HepG2 (cell line): ENCODE measurements at regions not wholly inside any gene's neighbourhood (a gene's known extent, or its start where the extent isn't known, plus 50 kb on each side); places are given as distances from the start of the nearest gene placed in this dataset.
A peak's percentile ranks its signal among the peaks of the same experiment; 100 is the strongest.

ENCODE experiments used
- ATAC-seq: fragments of 200-7000 bp; cut with Tn5 transposase; 3 replicates; pipeline ENCODE4 v1.9.1; 2020; ENCODE audit warnings: mild to moderate bottlenecking, moderate library complexity
- BruUV-seq: library from RNA; stranded (reverse); fragments of 400-500 nt; replicated peaks from 2 replicates; lab custom pipeline; 2021; lab: Mats Ljungman, UMichigan
- CTCF ChIA-PET: fragments of 300-600 bp; formaldehyde crosslinking; extraction: SDS; loops from one replicate; lab custom pipeline; 2021; ENCODE audit warnings: low total read pairs, inconsistent platforms, low intra/inter-chr PET ratio; lab: Yijun Ruan, JAX
- POLR2A ChIA-PET: fragments of 350-600 bp; sonication (Branson Sonifier 250); formaldehyde crosslinking; loops from one replicate; lab custom pipeline; 2020; ENCODE audit warnings: antibody characterized with exemption, inconsistent platforms; lab: Yijun Ruan, JAX
- DNase-seq: peaks from one replicate; pipeline ENCODE4 v3.0.0-alpha.2; 2015; ENCODE audit warnings: low spot score
- FAIRE-seq: peaks from 3 replicates; lab custom pipeline; 2011; peaks lifted over from hg19 to GRCh38; lab: Jason Lieb, UNC
- H2AFZ ChIP-seq: one replicate; pipeline ENCODE4 v1.6.1; 2011; ENCODE audit warnings: low read length, inconsistent platforms
- H3K27ac ChIP-seq: fragments of 300-600 bp; 3 replicates; pipeline ENCODE4 v1.8.0; 2011; ENCODE audit warnings: mixed run types, mild to moderate bottlenecking, mixed read lengths, low read length, inconsistent platforms; ENCODE audit not compliant: insufficient read depth; ENCODE audit errors: extremely low read length
- H3K27me3 ChIP-seq, 2 experiments: fragments of 200-600 bp in 1 of 2; 2 replicates in 1 of 2; 3 replicates in 1 of 2; pipeline versions ENCODE4 v1.6.0 to v1.8.0; 2011; ENCODE audit warnings: low read length in 2 of 2, mild to moderate bottlenecking in 2 of 2, moderate library complexity in 2 of 2, inconsistent platforms in 1 of 2; ENCODE audit not compliant: insufficient read depth in 2 of 2, control insufficient read depth in 1 of 2
- H3K36me3 ChIP-seq, 2 experiments: fragments of 200-600 bp in 1 of 2; replicated peaks in 1 of 2; 2 replicates in 1 of 2; 3 replicates in 1 of 2; pipeline versions ENCODE4 v1.5.1 to v1.8.0; 2011; ENCODE audit warnings: low read length in 2 of 2, inconsistent platforms in 1 of 2; ENCODE audit not compliant: insufficient read depth in 2 of 2, control insufficient read depth in 1 of 2
- H3K4me1 ChIP-seq: 2 replicates; pipeline ENCODE4 v1.5.1; 2012; ENCODE audit warnings: low read length, inconsistent platforms; ENCODE audit not compliant: insufficient read depth
- H3K4me2 ChIP-seq: 2 replicates; pipeline ENCODE4 v1.6.0; 2011; ENCODE audit warnings: low read depth, low read length, inconsistent platforms
- H3K4me3 ChIP-seq, 3 experiments: fragments of 200-600 bp in 1 of 3; sonication (generic), shearing (Covaris generic) in 1 of 3; replicated peaks in 1 of 3; 2 replicates each; pipeline ENCODE4 v1.5.1; 2011 to 2016; ENCODE audit warnings: low read length in 3 of 3, inconsistent platforms in 2 of 3, low read depth in 2 of 3, mild to moderate bottlenecking in 2 of 3, control low read depth in 1 of 3, mixed read lengths in 1 of 3; ENCODE audit not compliant: insufficient read depth in 1 of 3
- H3K79me2 ChIP-seq: one replicate; pipeline ENCODE4 v1.6.1; 2011; ENCODE audit warnings: low read length, inconsistent platforms; ENCODE audit not compliant: insufficient read depth
- H3K9ac ChIP-seq: 2 replicates; pipeline ENCODE4 v1.6.0; 2011; ENCODE audit warnings: mild to moderate bottlenecking, low read depth, low read length, inconsistent platforms; ENCODE audit not compliant: insufficient read depth
- H3K9me3 ChIP-seq: 2 replicates; pipeline ENCODE4 v1.5.1; 2012; ENCODE audit warnings: mild to moderate bottlenecking, low read length
- H4K20me1 ChIP-seq: 2 replicates; pipeline ENCODE4 v1.6.0; 2011; ENCODE audit warnings: inconsistent platforms, mild to moderate bottlenecking, low read length, moderate library complexity; ENCODE audit not compliant: insufficient read depth
- CREB1 ChIP-seq, 2 experiments: fragments of 450-650 bp in 1 of 2; IDR thresholded peaks; 2 replicates each; pipeline ENCODE4 v1.6.1; 2016 to 2017; ENCODE audit warnings: control low read depth in 1 of 2, mild to moderate bottlenecking in 1 of 2, missing compliant biosample characterization in 1 of 2, missing genetic modification characterization in 1 of 2
- HDAC1 ChIP-seq: sonication (generic); formaldehyde crosslinking; IDR thresholded peaks from 2 replicates; pipeline ENCODE4 v1.5.1; 2020; ENCODE audit warnings: mild to moderate bottlenecking, missing genetic modification reagents
- HDAC6 ChIP-seq: fragments of 200-600 bp; sonication (generic); IDR thresholded peaks from 2 replicates; pipeline ENCODE4 v1.7.0; 2017; ENCODE audit warnings: mild to moderate bottlenecking, antibody characterized with exemption, low read length, low read depth
- KDM4B ChIP-seq: sonication (generic); formaldehyde crosslinking; IDR thresholded peaks from 2 replicates; pipeline ENCODE4 v1.4.0; 2020; ENCODE audit warnings: missing genetic modification reagents
- KLF13 ChIP-seq: sonication (generic); formaldehyde crosslinking; IDR thresholded peaks from 2 replicates; pipeline ENCODE4 v1.4.0; 2020; ENCODE audit warnings: mild to moderate bottlenecking, missing genetic modification reagents
- MAFF ChIP-seq: IDR thresholded peaks from 2 replicates; pipeline ENCODE4 v1.6.1; 2011; ENCODE audit warnings: low read depth, low read length, improper control_type of control experiment
- MAFK ChIP-seq, 2 experiments: IDR thresholded peaks in 1 of 2; conservative IDR thresholded peaks in 1 of 2; 2 replicates each; pipeline ENCODE4 v1.6.1; 2011; ENCODE audit warnings: improper control_type of control experiment in 2 of 2, low read length in 2 of 2
- NFE2 ChIP-seq: sonication (generic); formaldehyde crosslinking; IDR thresholded peaks from 2 replicates; pipeline ENCODE4 v1.4.0; 2020; ENCODE audit warnings: missing genetic modification reagents
- SCMH1 ChIP-seq: sonication (generic); formaldehyde crosslinking; IDR thresholded peaks from 2 replicates; pipeline ENCODE4 v1.9.0; 2021; ENCODE audit warnings: missing genetic modification reagents, mild to moderate bottlenecking, borderline replicate concordance
- SP2 ChIP-seq: sonication (generic); formaldehyde crosslinking; IDR thresholded peaks from 2 replicates; pipeline ENCODE4 v1.5.1; 2020; ENCODE audit warnings: mild to moderate bottlenecking, missing genetic modification reagents
- ZSCAN29 ChIP-seq: sonication (generic); formaldehyde crosslinking; conservative IDR thresholded peaks from 2 replicates; pipeline ENCODE4 v1.4.0; 2020; ENCODE audit warnings: mild to moderate bottlenecking, missing genetic modification reagents
- WGBS: methylation state at CpG from one replicate; pipeline ENCODE4 v1.1.6; 2017; ENCODE audit warnings: low lambda C conversion rate; 5-methylcytosine and 5-hydroxymethylcytosine counted together
- in situ Hi-C: cut with HindIII; loops from 2 replicates; pipeline ENCODE4 v1.10.0; 2017; ENCODE audit warnings: low pct_unique_long_range_greater_than_20kb; ENCODE audit not compliant: extremely low pct_ligation_motif_present
- intact Hi-C: fragments of 100-400 bp; cut with micrococcal nuclease; formaldehyde crosslinking; loops from one replicate; pipeline ENCODE4 v1.10.0; 2022; ENCODE audit not compliant: unreplicated experiment
- TF ChIP-seq, protein P1 (sequence below): sonication (generic); formaldehyde crosslinking; IDR thresholded peaks from 2 replicates; pipeline ENCODE4 v1.4.0; 2020; ENCODE audit warnings: mild to moderate bottlenecking, low read depth, missing genetic modification reagents
- TF ChIP-seq, protein P2 (sequence below): sonication (generic); formaldehyde crosslinking; IDR thresholded peaks from 2 replicates; pipeline ENCODE4 v1.4.0; 2020; ENCODE audit warnings: low read depth, mild to moderate bottlenecking, missing genetic modification reagents

DNA sequence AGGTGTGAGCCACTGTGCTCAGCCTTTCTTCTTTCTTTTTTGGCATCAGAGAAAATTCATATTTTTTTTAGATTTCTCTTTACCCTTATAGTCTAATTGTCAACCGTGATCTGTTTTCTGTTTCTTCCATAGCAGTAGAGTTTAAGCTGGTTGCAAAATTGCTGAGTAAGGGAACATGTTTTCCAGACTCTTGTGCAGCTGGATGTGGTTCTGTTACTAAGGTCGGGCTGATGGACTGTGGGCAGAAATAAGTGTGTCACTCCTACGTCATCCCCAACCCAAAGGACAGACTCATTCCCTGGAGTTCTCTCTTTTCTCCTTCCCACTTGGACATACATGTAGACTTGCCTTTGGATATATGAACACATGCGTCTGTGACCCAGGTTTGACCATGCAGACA is 64.1 kb upstream of the GOLM1 start:
- no peaks in the 10 kb centered on the region for H4K20me1 ChIP-seq
- whole genome bisulfite sequencing, result 46% methylated on average over 4 of the region's 4 CpGs
- no peak for TF ChIP-seq KDM4B (CRISPR knock-in tag)
- no peak for TF ChIP-seq SCMH1
- TF ChIP-seq MAFF, result peak; percentile 91
- TF ChIP-seq ZSCAN29 (CRISPR knock-in tag), result no peak
- TF ChIP-seq, protein P1, sequence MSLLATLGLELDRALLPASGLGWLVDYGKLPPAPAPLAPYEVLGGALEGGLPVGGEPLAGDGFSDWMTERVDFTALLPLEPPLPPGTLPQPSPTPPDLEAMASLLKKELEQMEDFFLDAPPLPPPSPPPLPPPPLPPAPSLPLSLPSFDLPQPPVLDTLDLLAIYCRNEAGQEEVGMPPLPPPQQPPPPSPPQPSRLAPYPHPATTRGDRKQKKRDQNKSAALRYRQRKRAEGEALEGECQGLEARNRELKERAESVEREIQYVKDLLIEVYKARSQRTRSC (CRISPR knock-in tag), result no peak
- no peak for TF ChIP-seq KLF13 (CRISPR knock-in tag)
- no peak for TF ChIP-seq HDAC6
- TF ChIP-seq SP2 (CRISPR knock-in tag), result no peak
- no peak for TF ChIP-seq NFE2
- TF ChIP-seq, protein P2, sequence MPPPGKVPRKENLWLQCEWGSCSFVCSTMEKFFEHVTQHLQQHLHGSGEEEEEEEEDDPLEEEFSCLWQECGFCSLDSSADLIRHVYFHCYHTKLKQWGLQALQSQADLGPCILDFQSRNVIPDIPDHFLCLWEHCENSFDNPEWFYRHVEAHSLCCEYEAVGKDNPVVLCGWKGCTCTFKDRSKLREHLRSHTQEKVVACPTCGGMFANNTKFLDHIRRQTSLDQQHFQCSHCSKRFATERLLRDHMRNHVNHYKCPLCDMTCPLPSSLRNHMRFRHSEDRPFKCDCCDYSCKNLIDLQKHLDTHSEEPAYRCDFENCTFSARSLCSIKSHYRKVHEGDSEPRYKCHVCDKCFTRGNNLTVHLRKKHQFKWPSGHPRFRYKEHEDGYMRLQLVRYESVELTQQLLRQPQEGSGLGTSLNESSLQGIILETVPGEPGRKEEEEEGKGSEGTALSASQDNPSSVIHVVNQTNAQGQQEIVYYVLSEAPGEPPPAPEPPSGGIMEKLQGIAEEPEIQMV (CRISPR knock-in tag), result no peak
- no peak for TF ChIP-seq HDAC1 (CRISPR knock-in tag)
- 0 out of 2 replicates have a peak, but pooled peaks have one; percentile 19 for TF ChIP-seq CREB1 (IDR thresholded peaks at IDR 0.05)
- no peak for TF ChIP-seq CREB1 (CRISPR knock-in tag; IDR thresholded peaks at IDR 0.05)
- peak; percentile 84 to 95 for TF ChIP-seq MAFK (conservative IDR thresholded peaks at IDR 0.05 in 1 of 2, IDR thresholded peaks at IDR 0.05 in 1 of 2; ENCODE audit: low read length in 2 of 2)
- no peak overlapping the region for H3K4me2 ChIP-seq
- no peak overlapping the region for H2AFZ ChIP-seq
- no peaks in the 10 kb centered on the region for H3K4me1 ChIP-seq
- H3K36me3 ChIP-seq, result no peaks in the 10 kb centered on the region
- no peaks in the 10 kb centered on the region for H3K79me2 ChIP-seq
- no peak for FAIRE-seq
- no peak for DNase-seq
- intact Hi-C loops (no loop called here), in situ Hi-C loops (no loop called here)
- peaks cover 0 to 3% of the 10 kb centered on the region in 2 experiments; a peak in 3 of 5 replicates for H3K27me3 ChIP-seq
- H3K9me3 ChIP-seq, result no peaks in the 10 kb centered on the region
- CTCF ChIA-PET, result no interaction called here
- H3K9ac ChIP-seq, result no peak overlapping the region
- no peak overlapping the region for H3K27ac ChIP-seq
- no TSS peak for BruUV-seq
- POLR2A ChIA-PET, result no interaction called here
- no peak overlapping the region for H3K4me3 ChIP-seq
- no peak for ATAC-seq
